Medulla oblongata (tissue), 1 donor: ENCODE measurements at regions not wholly inside any gene's neighbourhood (a gene's known extent, or its start where the extent isn't known, plus 50 kb on each side); places are given as distances from the start of the nearest gene placed in this dataset.
A peak's percentile ranks its signal among the peaks of the same experiment; 100 is the strongest.

Experiments
- DNase-seq: peaks from one replicate; pipeline ENCODE4 v3.0.0-alpha.2; 2015; ENCODE audit errors: extremely low spot score

DNA sequence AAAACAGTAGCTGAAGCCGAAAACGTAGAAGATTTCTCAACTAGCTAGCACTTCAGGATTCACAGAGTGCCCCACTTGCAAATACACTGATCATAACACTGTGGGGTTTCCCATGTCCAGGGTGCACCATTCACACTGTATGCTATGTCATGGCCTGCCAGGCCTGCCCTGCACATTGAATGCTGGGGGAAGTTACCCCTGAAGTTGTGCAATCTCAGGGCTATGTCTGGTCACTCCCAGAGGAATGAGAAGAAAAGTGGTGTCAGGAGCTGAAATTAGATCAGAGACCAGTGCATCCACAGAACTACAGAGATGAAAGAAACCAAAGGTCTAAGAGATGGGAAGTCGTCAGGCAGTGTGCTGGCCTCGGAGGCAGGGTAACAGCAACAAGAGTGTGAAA lies 196.8 kb downstream of the RAP2A start:
- no peak for DNase-seq

DNA sequence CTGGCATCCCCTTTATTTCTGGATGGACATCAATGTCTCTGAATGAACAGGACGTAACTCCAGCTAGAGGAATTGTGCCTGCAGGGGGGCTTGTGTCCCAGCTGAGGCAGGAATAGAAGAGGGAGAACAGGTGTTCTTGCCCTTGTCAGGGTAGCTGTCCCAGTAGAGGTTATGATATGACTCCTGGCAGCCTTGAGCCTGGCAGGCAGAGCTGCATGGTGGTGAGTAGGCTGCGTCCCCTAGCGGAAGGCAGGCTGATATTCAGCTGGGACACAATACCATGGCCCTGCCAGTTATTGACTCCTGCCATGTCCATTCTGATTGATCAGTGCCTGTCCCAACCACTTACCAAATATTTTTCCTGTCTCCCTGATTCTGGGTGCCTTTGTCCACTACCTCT lies 197.2 kb downstream of the RAP2A start:
- no peak for DNase-seq

DNA sequence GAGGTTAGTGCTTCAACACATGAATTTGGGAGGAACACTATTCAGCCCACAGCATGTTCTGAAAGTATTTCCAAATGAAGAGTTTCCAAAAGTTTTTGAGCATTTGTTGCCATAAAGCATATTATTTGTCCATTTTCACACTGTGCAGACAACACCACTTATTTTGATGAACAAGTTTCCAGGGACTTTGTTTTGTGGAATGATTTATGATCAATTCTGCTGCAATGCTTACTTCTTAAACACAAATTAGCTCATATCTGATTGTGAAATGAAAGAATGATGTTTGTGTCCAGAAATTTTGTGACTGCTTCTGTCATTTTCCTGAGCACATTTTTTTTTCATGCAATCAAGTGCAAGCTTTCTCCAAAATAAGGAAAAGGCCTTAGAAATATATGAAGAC lies 205.3 kb downstream of the RAP2A start:
- no peak for DNase-seq

DNA sequence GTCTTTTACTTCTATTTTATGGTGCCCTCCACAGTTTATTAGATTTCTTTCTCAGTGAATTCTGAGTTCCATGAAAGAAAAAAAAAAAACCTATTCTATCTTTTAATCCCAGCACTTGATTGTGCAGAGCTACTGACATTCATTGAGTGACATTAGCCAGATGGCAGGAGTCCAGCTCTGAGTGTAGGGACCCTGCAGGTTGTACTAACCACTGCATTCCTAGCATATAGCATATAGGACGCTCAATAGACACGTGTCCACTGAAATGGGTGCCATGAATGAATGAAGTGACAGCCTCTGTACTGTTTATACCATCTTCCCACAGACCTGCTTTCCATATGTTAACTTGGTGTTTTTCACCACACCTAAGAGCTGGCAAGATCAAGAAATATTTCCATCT lies 206.3 kb downstream of the RAP2A start:
- DNase-seq: no peak

DNA sequence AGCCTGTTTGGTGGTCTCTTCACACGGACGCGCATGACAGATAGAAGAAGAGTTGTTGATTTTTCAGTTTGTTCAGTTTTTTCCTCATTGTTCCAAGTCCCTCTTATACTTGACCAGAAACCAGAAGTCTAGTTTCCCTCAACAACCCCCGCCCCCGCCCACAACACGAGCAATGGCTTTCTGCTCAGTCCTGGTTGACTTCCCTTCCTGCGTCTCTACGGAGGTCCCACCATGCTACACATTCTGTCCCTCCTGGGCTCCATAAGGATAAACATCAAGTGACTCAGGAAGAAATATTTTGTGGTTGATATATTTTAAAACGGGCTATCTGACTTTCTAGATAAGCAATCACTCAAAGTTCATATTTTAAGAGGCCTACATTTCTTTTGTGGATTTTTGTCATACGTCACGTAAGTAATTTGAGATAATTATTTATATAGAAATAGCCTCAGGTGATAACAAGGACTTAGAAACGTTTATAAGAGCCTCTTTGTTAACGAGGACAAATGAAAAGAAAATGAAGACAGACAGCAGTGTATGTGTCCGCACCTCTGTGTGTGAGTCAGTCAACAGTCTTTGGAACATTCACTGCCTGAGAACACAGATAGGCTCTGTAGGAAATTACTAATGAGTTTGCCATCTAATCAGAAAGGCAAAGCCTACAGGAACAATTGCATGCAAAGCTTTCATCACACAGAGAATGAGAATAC lies 214.4 kb downstream of the RAP2A start:
- no peak for DNase-seq

DNA sequence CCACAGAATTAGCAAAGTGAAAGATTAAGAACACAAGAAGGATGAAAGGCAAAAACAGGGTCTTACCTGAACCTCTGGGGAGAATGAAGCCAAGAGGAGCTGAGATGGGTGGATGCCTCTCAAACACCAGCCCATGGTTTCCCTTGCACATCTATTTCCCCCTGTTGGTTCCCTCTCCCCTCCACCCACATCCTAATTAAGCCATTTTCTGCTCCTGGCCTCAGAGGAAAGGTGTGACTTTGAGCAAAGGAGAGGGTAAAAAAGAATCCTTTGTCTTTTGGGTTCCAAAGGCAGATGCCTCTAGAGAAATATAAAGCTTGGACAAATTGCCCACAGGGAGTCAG lies 214.9 kb downstream of the RAP2A start:
- DNase-seq: no peak

DNA sequence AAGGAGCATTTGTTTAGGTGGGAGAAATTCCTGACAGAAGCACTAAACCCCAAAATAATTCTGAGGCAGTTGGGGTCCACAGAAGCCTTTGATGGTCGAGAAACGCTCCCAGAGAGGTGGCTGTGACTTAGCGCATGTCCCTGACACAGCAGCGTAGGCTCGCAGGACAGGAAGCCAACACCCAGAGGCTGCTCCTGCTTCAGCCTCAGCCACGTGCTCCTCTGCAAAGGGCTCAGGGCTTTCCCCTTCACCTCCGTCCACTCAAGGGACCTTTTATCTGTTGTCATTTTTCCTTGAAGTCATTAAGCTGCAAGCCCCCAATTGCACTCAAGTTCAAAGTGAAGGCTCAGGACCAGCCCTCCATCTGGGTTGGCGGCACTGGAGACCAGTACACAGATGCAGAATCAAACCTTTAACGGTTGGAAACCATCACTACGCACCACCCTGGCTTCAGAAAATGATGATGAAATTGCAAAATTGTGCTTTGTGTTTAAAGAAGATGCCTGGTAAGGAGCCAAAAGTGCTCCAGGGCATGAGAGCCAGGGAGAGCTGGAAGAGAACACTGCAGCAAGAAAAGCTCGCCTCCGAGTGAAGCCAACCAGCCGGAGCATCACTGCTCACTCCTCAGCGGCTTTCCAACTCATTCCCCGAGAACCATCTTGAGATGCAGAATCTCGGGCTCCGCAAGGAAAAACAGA lies 219.6 kb downstream of the RAP2A start:
- DNase-seq: no peak

DNA sequence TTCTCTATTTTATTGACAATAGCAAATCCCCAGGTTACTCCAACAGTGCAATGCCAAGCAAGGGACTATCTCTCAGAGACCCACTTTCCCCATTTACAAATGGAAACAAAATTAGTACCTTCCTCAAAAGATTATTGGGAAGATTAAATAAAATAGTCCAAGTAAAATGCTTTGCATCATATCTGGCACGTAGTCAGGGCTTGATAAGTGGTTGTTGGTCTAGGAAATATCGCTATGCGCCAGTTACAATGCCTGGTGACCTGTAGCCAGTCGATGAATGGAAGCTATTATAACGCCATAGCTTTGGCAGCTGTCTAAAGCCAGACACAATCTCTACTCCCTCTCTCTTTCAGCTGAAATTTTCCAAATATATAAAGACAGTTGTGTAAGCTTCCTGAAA lies 220.3 kb downstream of the RAP2A start:
- DNase-seq: no peak

DNA sequence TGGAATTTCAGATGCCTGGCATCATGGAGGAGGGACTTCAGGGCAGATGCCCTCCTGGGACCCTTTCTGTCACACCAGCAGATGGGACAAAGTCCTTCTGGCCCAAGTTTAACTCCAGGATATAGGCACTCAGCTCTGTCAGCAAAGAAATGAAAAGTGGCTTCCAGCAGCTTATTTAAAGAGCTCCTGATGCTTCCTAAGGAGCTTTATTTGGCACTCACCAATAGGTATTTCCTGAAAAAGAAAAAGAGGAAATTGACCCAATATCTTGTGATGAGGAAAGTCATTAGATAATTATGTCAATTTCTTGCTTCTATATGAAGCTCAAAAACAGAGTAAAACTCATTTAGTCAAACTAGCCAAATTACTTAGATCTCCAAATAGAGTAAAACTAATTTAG lies 224.6 kb downstream of the RAP2A start:
- DNase-seq: no peak

DNA sequence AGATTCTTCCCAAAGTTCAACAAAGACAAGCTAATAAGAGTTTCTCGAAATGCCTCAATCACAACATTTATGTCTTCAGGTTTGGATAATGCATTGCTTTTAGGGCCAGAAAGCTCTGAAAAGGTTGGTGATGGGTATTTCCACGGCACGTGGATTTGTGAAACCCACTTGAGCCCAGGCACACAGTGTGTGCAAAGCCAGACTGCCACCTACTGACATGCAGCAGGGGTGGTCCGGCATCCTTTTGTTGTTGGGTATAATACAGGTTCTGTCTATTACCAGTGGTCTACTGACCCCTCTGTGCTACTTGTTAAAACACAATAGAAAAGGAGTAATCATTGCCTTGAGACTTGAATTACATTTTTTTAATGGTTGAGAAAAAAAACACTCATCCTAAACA lies 225.6 kb downstream of the RAP2A start:
- peak; percentile 56 for DNase-seq

DNA sequence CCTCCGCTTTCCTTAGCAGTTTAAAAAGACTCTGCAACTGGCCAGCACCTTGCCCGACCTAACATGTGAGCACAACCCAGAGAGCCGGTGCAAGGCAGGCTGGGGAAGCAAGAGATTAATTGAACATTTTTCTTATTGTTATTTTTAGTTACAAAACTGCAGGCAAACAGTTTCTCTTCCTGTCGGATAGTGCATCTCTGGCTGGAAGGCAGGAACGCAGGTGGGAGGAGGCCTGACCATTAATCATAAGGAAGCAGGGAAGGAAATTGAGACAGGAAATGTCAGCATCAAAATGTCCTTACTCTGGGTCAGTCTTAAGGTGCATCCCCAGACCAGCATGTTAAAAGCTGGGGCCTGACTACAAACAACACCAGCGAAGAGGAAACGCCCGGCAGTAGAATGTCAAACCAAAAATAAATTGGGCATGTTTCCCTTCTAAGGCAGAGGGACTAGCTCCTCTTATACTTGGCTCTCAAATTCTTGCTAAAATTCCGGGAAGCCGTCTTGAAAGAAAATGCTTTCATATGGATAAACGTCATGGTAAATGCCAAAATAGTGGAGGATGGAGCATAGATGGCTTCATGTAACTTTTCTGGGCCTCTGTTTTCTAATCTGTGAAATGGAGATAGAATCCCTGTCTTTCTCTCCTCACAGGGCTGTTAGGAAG lies 226.8 kb downstream of the RAP2A start:
- no peak for DNase-seq

DNA sequence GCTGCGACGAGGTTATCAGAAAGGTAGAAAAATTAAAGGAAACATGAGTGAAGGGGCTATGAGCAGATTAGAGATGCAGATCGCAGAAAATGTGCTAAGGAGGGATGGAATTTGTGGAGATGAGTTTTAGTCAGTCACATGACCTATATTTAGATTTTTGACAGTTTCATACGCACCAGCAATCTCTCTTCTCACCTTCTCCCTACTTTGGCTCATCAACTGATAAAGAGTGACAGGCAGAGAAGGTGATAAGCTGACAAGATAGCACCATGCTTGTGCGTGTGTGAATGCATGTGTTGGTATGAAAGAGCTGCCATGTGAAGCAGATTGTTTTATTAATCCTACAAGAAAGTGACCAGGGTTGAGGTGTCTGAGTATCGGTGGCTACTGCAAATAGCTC lies 252.6 kb downstream of the RAP2A start:
- no peak for DNase-seq

DNA sequence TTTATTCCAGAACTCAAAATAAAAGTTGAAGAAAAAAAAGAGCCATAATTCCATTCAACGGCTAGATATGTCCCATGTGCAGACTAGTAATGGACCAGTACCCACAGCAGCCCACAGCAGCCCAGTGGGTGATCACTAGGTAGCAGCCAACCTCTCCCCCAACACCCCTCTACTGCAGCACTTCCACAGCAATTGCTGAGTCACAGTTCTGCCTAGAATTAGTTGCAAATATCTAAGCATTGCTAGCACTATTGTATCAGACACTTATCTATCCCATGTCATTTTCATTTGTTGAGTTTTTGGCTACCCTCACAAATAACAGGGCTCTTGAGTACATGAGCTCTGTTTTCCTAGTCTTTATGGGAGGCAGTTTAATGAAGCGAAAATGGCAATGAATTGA lies 258.7 kb downstream of the RAP2A start:
- DNase-seq: no peak

DNA sequence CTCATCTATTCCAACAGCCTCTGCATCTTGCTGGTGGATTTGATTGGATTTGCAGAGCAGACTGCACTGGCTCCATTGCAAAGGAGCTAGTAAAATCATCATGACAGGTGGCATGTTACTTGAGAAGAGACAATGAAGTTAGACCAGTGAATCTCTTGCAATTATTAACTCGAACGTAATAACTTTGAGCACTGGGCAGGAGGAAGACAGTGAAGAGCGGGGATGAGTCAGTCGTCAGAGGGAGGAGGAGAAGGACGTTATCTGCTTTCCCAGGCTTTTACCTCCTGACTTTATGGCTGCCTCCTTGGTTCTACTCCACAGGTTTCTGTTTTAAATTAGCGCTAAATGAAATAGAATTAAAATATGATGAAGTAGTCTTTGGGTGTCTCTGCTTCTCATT lies 257.8 kb upstream of the IPO5 start:
- DNase-seq: no peak

DNA sequence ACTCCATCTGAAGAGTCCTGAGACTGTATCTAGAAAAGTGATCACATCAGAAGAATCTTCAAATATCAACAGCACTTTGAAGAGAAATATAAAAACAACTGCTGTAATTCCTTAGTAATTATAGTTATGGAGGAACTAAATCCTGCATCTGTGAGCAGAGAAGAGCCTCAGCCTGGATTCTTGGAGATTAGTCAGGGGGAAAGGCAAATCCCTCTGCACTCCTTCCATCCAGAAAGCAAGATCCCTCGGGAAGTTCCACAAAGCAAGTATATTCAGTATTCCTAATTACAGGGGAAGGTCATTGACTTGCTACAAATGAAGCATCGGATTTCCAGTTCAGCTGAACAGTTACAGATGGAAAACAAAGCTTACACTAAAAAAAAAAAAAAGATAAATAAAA lies 256.6 kb upstream of the IPO5 start:
- DNase-seq: no peak

DNA sequence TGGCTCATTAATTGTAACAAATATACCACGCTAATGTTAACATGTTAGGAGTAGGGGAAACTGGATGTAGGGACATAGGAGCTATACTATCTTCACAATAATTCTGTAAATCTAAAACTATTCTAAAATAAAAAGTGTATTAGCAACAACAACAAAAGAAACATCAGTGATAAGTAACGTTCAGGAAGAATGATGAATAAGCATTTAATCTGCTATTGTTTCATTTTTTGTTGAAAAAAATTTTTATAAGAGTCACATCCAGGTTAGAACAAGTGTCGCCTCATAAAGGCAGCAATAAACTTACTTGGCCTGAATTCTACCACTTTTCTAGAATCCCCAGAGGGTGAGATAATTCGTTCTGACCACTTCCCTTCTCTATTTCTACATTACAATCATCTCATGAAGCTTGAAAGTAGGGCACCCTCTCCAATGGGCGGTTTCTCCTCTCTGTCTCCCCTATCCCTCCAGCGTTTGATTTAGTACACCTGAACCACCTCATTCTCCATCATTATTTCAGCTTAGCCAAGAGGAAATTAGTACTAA lies 253.1 kb upstream of the IPO5 start:
- no peak for DNase-seq

DNA sequence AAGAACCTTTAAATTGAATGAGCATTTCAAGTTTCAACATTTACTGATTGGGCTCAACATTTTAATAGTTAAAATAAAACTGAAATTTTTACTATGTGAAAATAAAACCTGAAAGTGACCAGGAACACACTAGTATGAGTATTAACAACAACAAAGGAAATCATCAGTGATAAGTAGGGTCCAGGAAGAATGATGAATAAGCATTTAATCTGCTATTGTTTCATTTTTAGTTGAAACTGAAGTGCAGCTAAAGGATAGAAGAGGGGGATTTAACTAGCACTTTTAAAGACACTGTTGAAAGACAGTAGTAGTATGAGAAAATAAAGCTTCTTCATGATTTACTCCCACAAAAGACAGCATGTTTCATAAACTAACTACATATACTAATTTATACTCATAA lies 250.9 kb upstream of the IPO5 start:
- no peak for DNase-seq

DNA sequence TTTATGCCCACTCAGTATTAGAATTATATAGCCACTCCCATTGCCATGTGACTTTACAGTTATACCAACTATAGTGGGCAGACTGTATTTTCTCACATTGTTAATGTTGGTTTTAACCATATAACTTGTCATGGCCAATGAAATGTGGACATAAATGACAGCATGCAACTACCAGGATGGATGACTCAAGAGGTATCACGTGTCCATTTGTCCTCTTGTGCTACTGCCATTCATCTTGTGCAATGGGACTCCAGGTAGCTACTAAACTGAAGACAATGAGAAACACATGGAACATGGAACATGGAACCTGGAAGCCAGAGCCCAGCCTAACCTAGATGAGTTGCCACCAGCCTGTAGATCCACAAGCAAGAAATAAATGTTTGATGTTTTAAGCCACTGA lies 242.7 kb upstream of the IPO5 start:
- no peak for DNase-seq

DNA sequence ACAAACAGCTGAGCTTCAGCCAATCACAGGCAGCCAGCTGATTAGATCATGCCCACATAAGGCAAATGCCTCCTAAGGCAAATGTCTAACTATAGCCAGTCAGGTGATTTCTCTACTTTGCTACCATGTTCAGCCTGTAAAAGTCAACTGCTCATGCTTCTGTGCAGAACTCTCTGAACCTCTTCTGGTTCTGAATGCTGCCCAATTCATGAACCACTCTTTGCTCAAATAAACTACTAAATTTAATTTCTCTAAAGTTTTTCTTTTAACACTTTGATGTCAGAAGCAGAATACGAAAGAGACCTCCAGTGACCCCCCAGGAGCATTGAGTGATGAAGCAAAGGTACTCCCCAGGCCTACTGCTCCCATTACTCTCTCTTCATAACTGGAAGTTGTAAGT lies 240.7 kb upstream of the IPO5 start:
- DNase-seq: no peak

DNA sequence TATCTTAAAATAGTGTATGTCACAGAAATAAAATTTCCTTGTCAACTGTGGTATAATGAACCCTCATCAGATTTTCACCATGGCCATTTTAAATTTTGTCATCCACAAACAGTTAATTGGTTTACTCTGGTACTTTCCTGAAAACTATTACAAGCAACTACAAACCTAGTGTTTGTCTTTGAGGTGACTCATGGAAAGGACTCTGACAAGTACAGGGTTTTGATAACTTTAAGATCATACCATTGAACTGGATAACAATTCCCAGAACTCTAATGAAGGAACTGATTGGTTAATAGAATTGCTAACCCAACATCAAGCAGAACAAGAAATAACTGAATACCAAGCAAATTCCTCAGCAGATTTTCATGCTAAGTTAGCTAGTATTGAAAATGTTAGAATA lies 237.7 kb upstream of the IPO5 start:
- DNase-seq: no peak

DNA sequence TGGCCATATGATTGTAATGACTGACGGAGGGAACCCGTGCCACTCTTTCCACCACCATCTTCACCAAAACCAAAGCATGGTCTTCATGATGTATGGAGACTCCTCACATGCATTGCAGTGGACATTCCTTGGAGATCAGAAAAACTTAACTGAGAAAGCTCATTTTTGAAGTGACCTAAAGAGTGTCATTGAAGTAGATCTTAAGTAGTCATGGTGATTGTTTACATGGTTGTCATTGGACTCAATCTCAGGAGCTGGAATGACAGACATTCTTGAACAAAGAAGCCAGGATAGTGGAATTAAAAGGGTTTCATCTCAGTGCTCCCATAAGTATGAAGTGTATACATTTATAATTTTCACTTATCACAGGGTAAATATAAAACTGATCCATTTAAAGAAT lies 236.7 kb upstream of the IPO5 start:
- no peak for DNase-seq

DNA sequence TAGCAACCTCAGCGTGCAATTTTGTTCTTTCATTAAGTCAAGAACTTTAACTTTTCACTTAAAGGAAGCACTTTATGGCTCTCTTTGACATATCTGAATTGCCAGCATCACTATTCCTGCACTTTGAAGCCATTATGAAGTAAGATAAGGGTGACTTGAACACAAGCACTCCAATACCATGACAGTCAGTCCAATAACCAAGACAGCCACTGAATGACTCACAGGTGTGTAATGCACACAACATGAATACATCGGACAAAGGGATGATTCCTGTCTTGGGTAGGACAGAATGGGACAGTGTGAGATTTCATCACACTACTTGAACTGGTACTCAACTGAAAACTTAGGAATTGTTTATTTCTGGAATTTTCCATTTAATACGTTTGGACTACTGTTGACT lies 233.7 kb upstream of the IPO5 start:
- no peak for DNase-seq

DNA sequence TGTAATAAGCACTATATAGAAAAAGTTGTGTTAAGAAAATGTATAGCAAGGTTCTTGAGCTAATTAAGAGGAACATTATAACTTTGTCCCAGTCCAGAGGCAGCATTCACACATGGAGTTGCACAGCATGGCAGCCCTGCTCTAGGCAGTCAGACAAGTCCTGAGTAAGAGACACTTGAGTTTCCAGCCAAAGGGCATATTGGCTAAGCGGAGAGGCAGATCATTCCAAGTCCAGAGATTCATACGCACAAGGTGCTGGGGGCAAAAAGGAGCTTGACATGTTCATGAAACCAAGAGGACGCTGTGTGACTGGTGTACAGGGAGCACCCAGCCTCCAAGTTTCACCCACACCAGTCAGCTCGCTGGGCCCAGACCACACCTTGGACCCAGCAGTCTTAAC lies 232.6 kb upstream of the IPO5 start:
- no peak for DNase-seq
